ENCODE measurements at regions not wholly inside any gene's neighbourhood (a gene's known extent, or its start where the extent isn't known, plus 50 kb on each side); places are given as distances from the start of the nearest gene placed in this dataset.

DNA sequence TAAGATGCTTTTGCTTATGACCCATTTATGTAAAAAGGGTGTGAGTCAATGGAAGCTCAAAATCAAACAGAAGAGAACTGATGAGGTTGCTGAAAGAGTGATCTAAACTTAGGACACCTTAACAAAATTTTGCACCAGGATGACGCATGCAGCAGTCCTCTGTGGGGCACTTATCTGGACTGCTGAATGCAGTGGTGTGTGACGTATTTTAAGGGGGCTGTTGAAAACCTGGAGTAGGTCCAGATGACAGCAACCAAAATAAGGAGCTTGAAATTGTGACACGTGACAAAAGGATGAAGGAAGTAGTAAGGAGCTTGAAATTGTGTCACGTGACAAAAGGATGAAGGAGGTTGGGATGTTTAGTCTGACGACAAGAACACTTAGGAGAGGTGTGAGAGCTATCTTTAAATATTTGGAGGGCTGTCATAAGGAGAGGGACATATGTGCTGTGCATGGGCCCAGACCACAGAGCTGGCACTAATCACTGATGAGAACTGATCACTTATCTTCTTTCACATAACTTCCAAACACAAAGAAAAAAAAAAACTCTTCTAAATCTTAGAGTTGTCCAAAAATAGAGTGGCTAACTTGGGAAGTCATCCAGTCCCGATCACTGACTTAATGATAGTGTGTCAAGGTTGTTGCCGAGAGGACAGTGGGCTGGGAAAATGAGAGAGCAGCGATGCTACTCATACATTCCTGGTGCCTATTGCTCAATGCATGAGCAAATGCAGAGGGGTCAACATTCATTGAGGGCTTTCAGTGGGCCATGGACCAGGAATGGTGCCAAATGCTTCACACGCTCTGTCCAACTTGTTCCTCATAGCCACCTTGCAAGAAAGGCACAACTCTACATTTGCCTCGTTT is 264.2 kb upstream of the ZFHX3 start:
- TF ChIP-seq EP300 (IDR thresholded peaks at IDR 0.05) (no peak), CTCF (IDR thresholded peaks at IDR 0.05) (no peak)

Data from tibial nerve (tissue), 4 donors.